Rectal smooth muscle tissue (tissue), 1 donor: ENCODE measurements at regions not wholly inside any gene's neighbourhood (a gene's known extent, or its start where the extent isn't known, plus 50 kb on each side); places are given as distances from the start of the nearest gene placed in this dataset.

Source experiments
- H3K27ac ChIP-seq: one replicate; pipeline ENCODE4 v1.7.0; 2013; ENCODE audit warnings: low read depth, low read length, inconsistent platforms
- H3K27me3 ChIP-seq: one replicate; pipeline ENCODE4 v1.7.0; 2013; ENCODE audit warnings: low read length; ENCODE audit not compliant: control insufficient read depth, insufficient read depth
- H3K36me3 ChIP-seq: one replicate; pipeline ENCODE4 v1.7.0; 2013; ENCODE audit warnings: low read length; ENCODE audit not compliant: control insufficient read depth, insufficient read depth
- H3K4me1 ChIP-seq: one replicate; pipeline ENCODE4 v1.7.0; 2013; ENCODE audit warnings: low read length; ENCODE audit not compliant: control insufficient read depth, insufficient read depth
- H3K4me3 ChIP-seq: one replicate; pipeline ENCODE4 v1.7.0; 2013; ENCODE audit warnings: low read length
- H3K9ac ChIP-seq: one replicate; pipeline ENCODE4 v1.7.0; 2013; ENCODE audit warnings: low read length

DNA sequence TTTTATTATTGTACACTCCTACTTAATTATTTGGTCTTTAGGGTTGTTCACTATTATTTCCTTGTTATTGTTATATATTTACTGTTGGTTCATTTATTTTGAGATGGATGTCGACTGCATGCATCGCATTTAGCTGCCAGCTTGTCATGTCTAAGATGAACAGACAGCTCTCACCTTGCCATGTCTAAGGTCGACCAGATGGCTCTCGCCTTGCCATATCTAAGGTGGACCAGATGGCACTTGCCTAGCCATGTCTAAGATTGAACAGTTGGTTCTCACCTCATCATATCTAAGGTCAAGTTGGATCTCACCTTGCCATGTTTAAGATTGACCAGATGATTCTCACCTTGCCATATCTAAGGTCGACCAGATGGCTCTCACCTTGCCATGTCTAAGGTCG lies 1440.9 kb downstream of the UQCRFS1 start:
- Histone ChIP-seq H3K9ac (no peak overlapping the region), H3K27me3 (no peaks in the 10 kb centered on the region), H3K27ac (no peak overlapping the region), H3K4me1 (no peaks in the 10 kb centered on the region), H3K4me3 (no peak overlapping the region), H3K36me3 (no peaks in the 10 kb centered on the region)

DNA sequence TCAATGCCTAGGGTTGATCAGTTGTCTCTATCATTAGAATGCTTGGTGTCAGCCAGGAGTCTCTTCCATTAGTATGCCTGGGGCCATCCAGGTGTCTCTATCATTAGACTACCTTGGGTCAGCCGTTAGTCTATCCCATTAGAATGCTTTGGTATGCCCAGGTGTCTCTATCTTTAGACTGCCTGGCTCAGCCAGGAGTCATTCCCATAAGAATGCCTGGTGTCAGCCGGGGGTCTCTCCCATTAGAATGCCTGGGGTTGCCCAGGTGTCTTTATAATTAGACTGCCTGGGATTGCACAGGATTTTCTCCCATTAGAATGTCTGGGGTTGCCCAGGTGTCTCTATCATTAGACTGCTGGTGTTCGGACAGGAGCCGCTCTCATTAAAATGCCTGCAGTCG lies 1442.9 kb downstream of the UQCRFS1 start:
- Histone ChIP-seq H3K4me1 (no peaks in the 10 kb centered on the region), H3K4me3 (no peak overlapping the region), H3K9ac (no peak overlapping the region), H3K36me3 (no peaks in the 10 kb centered on the region), H3K27me3 (no peaks in the 10 kb centered on the region), H3K27ac (no peak overlapping the region)

- Histone ChIP-seq H3K27me3 (no peaks in the 10 kb centered on the region), H3K4me3 (no peak overlapping the region), H3K9ac (no peak overlapping the region), H3K27ac (no peak overlapping the region), H3K4me1 (no peaks in the 10 kb centered on the region), H3K36me3 (no peaks in the 10 kb centered on the region)
These were observed 1445.7 kb downstream of the UQCRFS1 start for GRCh38 chr19:27767234-27767633.

- H3K9ac ChIP-seq, result no peak overlapping the region
- no peak overlapping the region for H3K27ac ChIP-seq
- no peaks in the 10 kb centered on the region for H3K4me1 ChIP-seq
- no peak overlapping the region for H3K4me3 ChIP-seq
- no peaks in the 10 kb centered on the region for H3K36me3 ChIP-seq
- no peaks in the 10 kb centered on the region for H3K27me3 ChIP-seq
These were observed 1446.8 kb downstream of the UQCRFS1 start for GRCh38 chr19:27765912-27766725.

DNA sequence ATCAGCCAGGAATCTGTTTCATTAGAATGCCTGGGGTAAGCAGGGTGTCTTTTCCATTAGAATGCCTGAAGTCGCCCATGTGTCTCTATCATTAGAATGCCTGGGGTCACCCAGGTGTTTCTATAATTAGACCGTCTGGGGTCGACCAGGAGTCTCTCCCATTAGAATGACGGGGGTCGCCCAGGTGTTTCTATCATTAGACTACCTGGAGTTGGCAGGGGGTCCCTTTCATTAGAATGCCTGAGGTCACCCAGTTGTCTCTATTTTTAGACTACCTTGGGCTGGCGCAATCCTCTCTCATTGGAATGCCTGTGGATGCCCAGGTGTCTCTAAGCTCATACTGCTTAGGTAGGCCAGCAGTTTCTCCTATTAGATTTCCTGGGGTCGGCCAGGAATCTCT lies 1447.6 kb downstream of the UQCRFS1 start:
- no peaks in the 10 kb centered on the region for H3K36me3 ChIP-seq

DNA sequence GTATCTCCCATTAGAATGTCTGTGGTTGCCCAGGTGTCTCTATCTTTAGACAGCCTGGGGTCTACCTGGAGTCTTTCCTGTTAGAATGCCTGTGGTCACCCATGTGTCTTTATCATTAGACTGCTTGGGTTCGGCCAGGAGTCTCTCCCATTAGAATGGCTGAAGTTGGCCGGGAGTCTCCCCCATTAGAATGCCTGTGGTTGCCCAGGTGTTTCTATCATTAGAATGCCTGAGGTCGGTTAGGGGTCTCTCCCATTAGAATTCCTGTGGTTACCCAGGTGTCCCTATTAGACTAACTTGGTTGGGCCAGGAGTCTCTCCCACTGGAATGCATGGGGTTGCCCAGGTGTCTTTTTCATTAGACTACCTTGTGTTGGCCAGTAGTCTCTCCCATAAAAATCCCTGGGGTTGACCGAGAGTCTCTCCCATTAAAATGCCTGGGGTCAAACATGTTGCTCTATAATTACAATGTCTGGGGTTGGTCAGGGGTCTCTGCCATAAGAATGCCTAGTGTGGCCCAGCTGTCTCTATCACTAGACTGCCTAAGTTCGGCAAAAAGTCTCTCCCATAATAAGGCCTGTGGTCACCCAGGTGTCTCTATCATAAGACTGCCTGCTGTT lies 1448.7 kb downstream of the UQCRFS1 start:
- Histone ChIP-seq H3K4me1 (no peaks in the 10 kb centered on the region), H3K4me3 (no peak overlapping the region), H3K36me3 (no peaks in the 10 kb centered on the region), H3K9ac (no peak overlapping the region), H3K27ac (no peak overlapping the region), H3K27me3 (no peaks in the 10 kb centered on the region)

More for the DNA sequence above, 1447.6 kb downstream of the UQCRFS1 start:
- no peaks in the 10 kb centered on the region for H3K27me3 ChIP-seq
- no peak overlapping the region for H3K9ac ChIP-seq
- H3K27ac ChIP-seq, result no peak overlapping the region
- no peak overlapping the region for H3K4me3 ChIP-seq
- H3K4me1 ChIP-seq, result no peaks in the 10 kb centered on the region

GRCh38 chr19:27762933-27763332 lies 1450.0 kb downstream of the UQCRFS1 start:
- Histone ChIP-seq H3K4me3 (no peak overlapping the region), H3K27me3 (no peaks in the 10 kb centered on the region), H3K4me1 (no peaks in the 10 kb centered on the region), H3K27ac (no peak overlapping the region), H3K9ac (no peak overlapping the region), H3K36me3 (no peaks in the 10 kb centered on the region)

DNA sequence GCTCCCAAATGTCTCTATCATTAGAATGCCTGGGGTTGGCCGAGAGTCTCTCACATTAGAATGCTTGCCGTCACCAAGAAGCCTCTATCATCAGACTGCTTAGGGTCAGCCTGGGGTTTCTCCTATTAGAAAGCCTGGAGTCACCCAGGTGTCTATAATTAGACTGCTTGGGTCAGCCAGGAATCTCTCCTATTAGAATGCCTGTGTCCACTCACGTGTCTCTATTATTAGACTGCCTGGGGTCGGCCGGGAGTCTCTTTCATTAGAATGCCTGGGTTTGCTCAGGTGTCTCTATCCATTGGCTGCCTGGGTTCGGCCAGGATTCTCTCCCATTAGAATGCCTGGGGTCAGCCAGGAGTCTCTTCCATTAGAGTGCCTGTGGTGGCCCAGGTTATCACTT lies 1453.1 kb downstream of the UQCRFS1 start:
- Histone ChIP-seq H3K27me3 (no peaks in the 10 kb centered on the region), H3K27ac (no peak overlapping the region), H3K9ac (no peak overlapping the region), H3K36me3 (no peaks in the 10 kb centered on the region), H3K4me1 (no peaks in the 10 kb centered on the region), H3K4me3 (no peak overlapping the region)

- Histone ChIP-seq H3K4me3 (no peak overlapping the region), H3K27me3 (no peaks in the 10 kb centered on the region), H3K9ac (no peak overlapping the region), H3K27ac (no peak overlapping the region), H3K36me3 (no peaks in the 10 kb centered on the region), H3K4me1 (no peaks in the 10 kb centered on the region)
These were observed 1454.1 kb downstream of the UQCRFS1 start for GRCh38 chr19:27758626-27759505.

GRCh38 chr19:27754700-27755099 lies 1458.3 kb downstream of the UQCRFS1 start:
- Histone ChIP-seq H3K27me3 (no peaks in the 10 kb centered on the region), H3K27ac (no peak overlapping the region), H3K9ac (no peak overlapping the region), H3K4me3 (no peak overlapping the region), H3K36me3 (no peaks in the 10 kb centered on the region), H3K4me1 (no peaks in the 10 kb centered on the region)

DNA sequence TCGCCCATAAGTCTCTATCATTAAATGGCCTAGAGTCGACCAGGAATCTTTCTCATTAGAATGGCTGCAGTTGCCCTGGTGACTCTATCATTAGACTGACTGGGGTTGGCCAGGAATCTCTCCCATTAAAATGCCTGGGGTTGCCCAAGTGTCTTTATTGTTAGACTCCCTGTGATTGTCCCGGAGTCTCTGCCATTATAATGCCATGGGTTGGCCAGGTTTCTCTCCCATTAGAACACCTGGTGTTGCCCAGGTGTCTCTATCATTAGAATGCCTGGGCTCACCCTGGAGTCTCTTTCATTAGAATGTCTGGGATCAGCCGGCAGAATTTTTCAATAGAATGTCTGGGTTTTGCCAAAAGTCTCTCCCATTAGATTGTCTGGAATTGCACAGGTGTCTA lies 1459.3 kb downstream of the UQCRFS1 start:
- Histone ChIP-seq H3K4me1 (no peaks in the 10 kb centered on the region), H3K9ac (no peak overlapping the region), H3K27me3 (no peaks in the 10 kb centered on the region), H3K36me3 (no peaks in the 10 kb centered on the region), H3K27ac (no peak overlapping the region), H3K4me3 (no peak overlapping the region)

- no peaks in the 10 kb centered on the region for H3K4me1 ChIP-seq
- no peak overlapping the region for H3K4me3 ChIP-seq
- H3K9ac ChIP-seq, result no peak overlapping the region
- H3K27ac ChIP-seq, result no peak overlapping the region
- H3K27me3 ChIP-seq, result no peaks in the 10 kb centered on the region
- no peaks in the 10 kb centered on the region for H3K36me3 ChIP-seq
These were observed 1460.3 kb downstream of the UQCRFS1 start for GRCh38 chr19:27752530-27753184.
